ENCODE measurements at regions not wholly inside any gene's neighbourhood (a gene's known extent, or its start where the extent isn't known, plus 50 kb on each side); places are given as distances from the start of the nearest gene placed in this dataset.

DNA sequence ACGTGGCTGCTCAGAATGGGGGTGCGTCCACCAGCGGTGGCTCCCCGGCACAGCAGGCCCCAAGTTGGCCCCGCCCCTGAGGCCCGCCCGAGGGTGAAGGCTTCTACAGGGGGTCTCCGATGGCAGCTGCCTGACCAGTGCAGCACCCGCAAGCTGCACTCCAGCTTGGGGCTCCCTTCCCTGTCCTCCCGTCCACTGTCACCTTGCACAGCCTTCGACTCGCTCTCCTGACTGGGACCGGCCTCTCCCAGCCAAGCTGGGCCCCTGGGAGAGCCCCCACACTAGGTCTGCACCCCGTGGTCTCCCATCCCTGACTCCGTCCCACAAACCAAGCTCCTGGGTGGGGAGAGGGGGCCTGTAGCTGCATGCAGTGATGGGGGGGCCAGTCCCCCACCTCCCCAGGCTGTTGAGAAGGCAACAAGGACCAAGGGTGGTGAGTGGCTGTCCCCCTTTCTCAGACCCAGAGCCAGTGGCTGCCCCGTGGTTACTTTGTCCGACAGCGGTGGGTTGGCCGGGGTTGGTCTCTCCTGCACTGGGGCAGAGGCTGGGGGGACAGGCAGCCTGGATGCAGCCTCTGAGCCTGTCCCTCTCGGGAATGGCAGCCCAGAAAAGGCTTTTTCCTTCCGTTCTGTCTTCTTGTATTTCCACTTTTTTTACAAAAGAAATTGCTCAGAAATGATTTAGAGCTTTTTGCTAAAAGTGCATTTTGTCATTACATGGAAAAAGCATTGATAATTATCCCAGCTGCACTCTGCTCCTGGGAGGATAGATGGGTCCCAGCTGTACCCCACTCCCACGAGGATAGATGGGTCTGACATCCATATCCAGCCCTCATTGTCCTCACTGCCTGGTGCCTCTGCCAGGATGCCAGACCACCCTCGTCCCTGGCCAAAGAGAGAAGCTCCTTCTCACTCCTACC, 217.0 kb downstream of the KIF26A start:
- no peak overlapping the region for H3K4me3 Mint-ChIP-seq
- H3K9me3 Mint-ChIP-seq: peaks cover 0 to 7% (median 0%) of the 10 kb centered on the region in 7 donors
- Histone ChIP-seq H3K36me3 (ENCODE audit: control insufficient read depth, insufficient read depth, low read length) (no peaks in the 10 kb centered on the region), H3K4me1 (ENCODE audit: control insufficient read depth, insufficient read depth, low read length, poor library complexity, severe bottlenecking) (no peaks in the 10 kb centered on the region), H3K27ac (ENCODE audit: insufficient read depth, low read length, poor library complexity, severe bottlenecking) (no peak overlapping the region), H3K4me3 (ENCODE audit: low read depth, low read length) (no peak overlapping the region), H3K9me3 (ENCODE audit: control insufficient read depth in 2 of 2, low read length in 2 of 2) (no peaks in the 10 kb centered on the region), H3K27me3 (ENCODE audit: control insufficient read depth, insufficient read depth, low read length) (no peaks in the 10 kb centered on the region)
- no peak overlapping the region for H3K27ac Mint-ChIP-seq
- H3K4me1 Mint-ChIP-seq: no peaks in the 10 kb centered on the region
- ATAC-seq (ENCODE audit: low read depth in 2 of 2) (no peak), DNase-seq (no peak)
- no peaks in the 10 kb centered on the region for H3K27me3 Mint-ChIP-seq
- H3K36me3 Mint-ChIP-seq: no peaks in the 10 kb centered on the region

GRCh38 chr14:104356020-104356737, 217.8 kb downstream of the KIF26A start:
- H3K27ac Mint-ChIP-seq: no peak overlapping the region

DNA sequence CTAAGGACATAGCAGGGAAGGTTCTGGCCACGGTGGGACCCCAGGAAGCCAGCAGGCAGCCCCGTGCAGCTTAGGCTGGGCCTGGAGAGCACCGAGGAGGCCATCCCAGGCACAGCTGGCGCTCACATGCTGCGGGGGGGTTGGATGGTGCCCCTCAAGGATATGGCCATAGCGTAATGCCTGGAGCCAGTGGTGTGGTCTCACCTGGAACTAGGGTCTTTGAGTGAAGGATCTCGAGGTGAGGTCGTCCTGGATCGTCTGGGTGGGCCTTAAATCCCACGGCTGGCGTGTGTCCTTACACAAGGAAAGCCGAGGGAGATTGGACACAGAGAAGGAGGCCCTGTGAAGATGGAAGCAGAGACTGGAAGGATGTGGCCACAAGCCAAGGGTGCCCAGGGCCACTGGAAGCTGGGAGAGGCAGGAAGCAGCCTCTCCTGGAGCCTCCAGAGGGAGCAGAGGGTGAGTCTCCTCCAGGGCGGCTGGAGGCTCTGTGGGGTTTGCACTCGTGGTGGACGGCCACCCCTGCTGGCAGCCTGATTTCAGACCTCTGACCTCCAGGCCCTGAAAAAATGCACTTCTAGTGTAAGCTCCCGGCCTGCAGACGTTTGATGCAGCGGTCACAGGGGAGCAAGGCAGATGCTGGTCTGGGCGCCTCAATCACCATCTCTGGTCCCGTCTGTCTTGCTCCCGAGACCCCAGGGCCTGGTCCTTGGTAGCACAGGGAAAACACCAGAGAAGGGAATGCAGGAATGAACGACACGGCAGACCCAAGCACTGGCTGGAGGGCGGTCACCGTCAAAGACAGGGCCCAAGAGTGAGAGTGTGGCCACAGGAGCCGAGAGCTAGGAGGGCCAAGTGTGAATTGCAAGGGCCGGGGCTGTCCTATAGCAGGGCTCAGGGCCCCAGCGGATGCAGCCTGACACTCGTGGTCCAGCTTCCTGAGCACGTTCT, 218.6 kb downstream of the KIF26A start:
- H3K27ac ChIP-seq (ENCODE audit: insufficient read depth, low read length, poor library complexity, severe bottlenecking): no peak overlapping the region
- no peaks in the 10 kb centered on the region for H3K9me3 ChIP-seq (ENCODE audit: control insufficient read depth in 2 of 2, low read length in 2 of 2)
- H3K4me1 ChIP-seq (ENCODE audit: control insufficient read depth, insufficient read depth, low read length, poor library complexity, severe bottlenecking): no peaks in the 10 kb centered on the region
- peak overlapping the region in 1 of 3 donors; percentile 62 for H3K27ac Mint-ChIP-seq
- no peaks in the 10 kb centered on the region for H3K36me3 ChIP-seq (ENCODE audit: control insufficient read depth, insufficient read depth, low read length)
- H3K4me3 ChIP-seq (ENCODE audit: low read depth, low read length): no peak overlapping the region
- no peaks in the 10 kb centered on the region for H3K27me3 ChIP-seq (ENCODE audit: control insufficient read depth, insufficient read depth, low read length)
- no peaks in the 10 kb centered on the region for H3K27me3 Mint-ChIP-seq
- DNase-seq (no peak), ATAC-seq (ENCODE audit: low read depth in 2 of 2) (no peak)
- no peaks in the 10 kb centered on the region for H3K36me3 Mint-ChIP-seq
- no peak overlapping the region for H3K4me3 Mint-ChIP-seq
- H3K4me1 Mint-ChIP-seq: no peaks in the 10 kb centered on the region
- peaks cover 0 to 3% (median 0%) of the 10 kb centered on the region in 7 donors for H3K9me3 Mint-ChIP-seq

More at GRCh38 chr14:104356020-104356737, 217.8 kb downstream of the KIF26A start:
- Mint-ChIP-seq H3K36me3 (no peaks in the 10 kb centered on the region), H3K27me3 (no peaks in the 10 kb centered on the region), H3K4me3 (no peak overlapping the region), H3K4me1 (no peaks in the 10 kb centered on the region), H3K9me3 (peaks cover 0 to 6% (median 0%) of the 10 kb centered on the region in 7 donors)
- Histone ChIP-seq H3K9me3 (ENCODE audit: control insufficient read depth in 2 of 2, low read length in 2 of 2) (no peaks in the 10 kb centered on the region), H3K4me1 (ENCODE audit: control insufficient read depth, insufficient read depth, low read length, poor library complexity, severe bottlenecking) (no peaks in the 10 kb centered on the region), H3K27me3 (ENCODE audit: control insufficient read depth, insufficient read depth, low read length) (no peaks in the 10 kb centered on the region), H3K36me3 (ENCODE audit: control insufficient read depth, insufficient read depth, low read length) (no peaks in the 10 kb centered on the region), H3K4me3 (ENCODE audit: low read depth, low read length) (no peak overlapping the region), H3K27ac (ENCODE audit: insufficient read depth, low read length, poor library complexity, severe bottlenecking) (no peak overlapping the region)
- ATAC-seq (ENCODE audit: low read depth in 2 of 2): no peak
- no peak for DNase-seq

- H3K36me3 Mint-ChIP-seq: no peaks in the 10 kb centered on the region
- H3K27me3 Mint-ChIP-seq: no peaks in the 10 kb centered on the region
- no peaks in the 10 kb centered on the region for H3K9me3 ChIP-seq (ENCODE audit: control insufficient read depth in 2 of 2, low read length in 2 of 2)
- DNase-seq (no peak), ATAC-seq (ENCODE audit: low read depth in 2 of 2) (no peak)
- H3K4me1 Mint-ChIP-seq: no peaks in the 10 kb centered on the region
- H3K9me3 Mint-ChIP-seq: no peaks in the 10 kb centered on the region
- no peaks in the 10 kb centered on the region for H3K4me1 ChIP-seq (ENCODE audit: control insufficient read depth, insufficient read depth, low read length, poor library complexity, severe bottlenecking)
- H3K27ac Mint-ChIP-seq: no peak overlapping the region
- H3K36me3 ChIP-seq (ENCODE audit: control insufficient read depth, insufficient read depth, low read length): no peaks in the 10 kb centered on the region
- H3K4me3 Mint-ChIP-seq: no peak overlapping the region
- H3K4me3 ChIP-seq (ENCODE audit: low read depth, low read length): no peak overlapping the region
- no peaks in the 10 kb centered on the region for H3K27me3 ChIP-seq (ENCODE audit: control insufficient read depth, insufficient read depth, low read length)
- H3K27ac ChIP-seq (ENCODE audit: insufficient read depth, low read length, poor library complexity, severe bottlenecking): no peak overlapping the region
Observed at GRCh38 chr14:104357689-104358527, 219.5 kb downstream of the KIF26A start.

- H3K27me3 Mint-ChIP-seq: peaks cover 3% of the 10 kb centered on the region
- no peak for DNase-seq
- no peaks in the 10 kb centered on the region for H3K36me3 Mint-ChIP-seq
- H3K4me3 Mint-ChIP-seq: no peak overlapping the region
- Histone ChIP-seq H3K4me1 (ENCODE audit: control insufficient read depth, insufficient read depth, low read length, poor library complexity, severe bottlenecking) (no peaks in the 10 kb centered on the region), H3K4me3 (ENCODE audit: low read depth, low read length) (no peak overlapping the region), H3K36me3 (ENCODE audit: control insufficient read depth, insufficient read depth, low read length) (no peaks in the 10 kb centered on the region), H3K27me3 (ENCODE audit: control insufficient read depth, insufficient read depth, low read length) (no peaks in the 10 kb centered on the region), H3K9me3 (ENCODE audit: control insufficient read depth in 2 of 2, low read length in 2 of 2) (no peaks in the 10 kb centered on the region), H3K27ac (ENCODE audit: insufficient read depth, low read length, poor library complexity, severe bottlenecking) (no peak overlapping the region)
- H3K9me3 Mint-ChIP-seq: no peaks in the 10 kb centered on the region
- no peaks in the 10 kb centered on the region for H3K4me1 Mint-ChIP-seq
- no peak for ATAC-seq (ENCODE audit: low read depth in 2 of 2)
- no peak overlapping the region for H3K27ac Mint-ChIP-seq
Observed at GRCh38 chr14:104358528-104359300, 220.3 kb downstream of the KIF26A start.

- no peak overlapping the region for H3K27ac Mint-ChIP-seq
- no peak overlapping the region for H3K4me3 ChIP-seq (ENCODE audit: low read depth, low read length)
- no peaks in the 10 kb centered on the region for H3K9me3 Mint-ChIP-seq
- no peaks in the 10 kb centered on the region for H3K27me3 ChIP-seq (ENCODE audit: control insufficient read depth, insufficient read depth, low read length)
- peaks cover 4% of the 10 kb centered on the region for H3K27me3 Mint-ChIP-seq
- H3K36me3 Mint-ChIP-seq: no peaks in the 10 kb centered on the region
- H3K9me3 ChIP-seq (ENCODE audit: control insufficient read depth in 2 of 2, low read length in 2 of 2): no peaks in the 10 kb centered on the region
- no peak overlapping the region for H3K4me3 Mint-ChIP-seq
- H3K4me1 Mint-ChIP-seq: no peaks in the 10 kb centered on the region
- H3K4me1 ChIP-seq (ENCODE audit: control insufficient read depth, insufficient read depth, low read length, poor library complexity, severe bottlenecking): no peaks in the 10 kb centered on the region
- no peaks in the 10 kb centered on the region for H3K36me3 ChIP-seq (ENCODE audit: control insufficient read depth, insufficient read depth, low read length)
- DNase-seq (no peak), ATAC-seq (ENCODE audit: low read depth in 2 of 2) (no peak)
- no peak overlapping the region for H3K27ac ChIP-seq (ENCODE audit: insufficient read depth, low read length, poor library complexity, severe bottlenecking)
Observed at GRCh38 chr14:104359301-104359968, 220.1 kb upstream of the C14orf180 start.
